Effector memory CD8-positive, alpha-beta T cell (primary cell): ENCODE measurements at regions not wholly inside any gene's neighbourhood (a gene's known extent, or its start where the extent isn't known, plus 50 kb on each side); places are given as distances from the start of the nearest gene placed in this dataset.

ENCODE experiments used
- ATAC-seq: fragments of 150-1000 bp; cut with Tn5 transposase; replicated peaks from 2 replicates; pipeline ENCODE4 v1.10.0; 2021; ENCODE audit warnings: mild to moderate bottlenecking, moderate library complexity
- DNase-seq, 3 experiments: peaks; one replicate each; pipeline ENCODE4 v3.0.0; 2021
- H3K27ac Mint-ChIP-seq, 2 donors: one replicate each; pipeline ENCODE4 v1.8.0; 2022; ENCODE audit warnings: mild to moderate bottlenecking in 2 of 2, mixed read lengths in 2 of 2, moderate library complexity in 2 of 2
- H3K27me3 Mint-ChIP-seq, 2 donors: one replicate each; pipeline ENCODE4 v1.8.0; 2022; ENCODE audit warnings: mixed read lengths in 2 of 2
- H3K36me3 Mint-ChIP-seq: one replicate; pipeline ENCODE4 v1.8.0; 2022; ENCODE audit warnings: mild to moderate bottlenecking, moderate library complexity, mixed read lengths; ENCODE audit not compliant: insufficient read depth
- H3K4me1 Mint-ChIP-seq, 2 donors: one replicate each; pipeline ENCODE4 v1.8.0; 2022; ENCODE audit warnings: low read depth in 2 of 2, mixed read lengths in 2 of 2
- H3K4me3 Mint-ChIP-seq, 2 donors: one replicate each; pipeline ENCODE4 v1.8.0; 2022; ENCODE audit warnings: mild to moderate bottlenecking in 2 of 2, mixed read lengths in 2 of 2, moderate library complexity in 2 of 2
- H3K9me3 Mint-ChIP-seq, 2 donors: one replicate each; pipeline ENCODE4 v1.8.0; 2022; ENCODE audit warnings: mixed read lengths in 2 of 2

- Mint-ChIP-seq H3K4me1 (no peaks in the 10 kb centered on the region), H3K27ac (no peak overlapping the region), H3K27me3 (peaks cover 6 to 34% of the 10 kb centered on the region in 2 donors), H3K4me3 (no peak overlapping the region), H3K36me3 (no peaks in the 10 kb centered on the region), H3K9me3 (peaks cover 0 to 1% of the 10 kb centered on the region in 2 donors)
- ATAC-seq (no peak), DNase-seq (no peak)
Observed at GRCh38 chr13:95502216-95502615, 50.3 kb upstream of the CLDN10 start.
